Stimulated activated CD4-positive, alpha-beta T cell treated with anti-CD3 and anti-CD28 coated beads, TNF-alpha, amount 100 ng/mL, for 24 hours (primary cell): ENCODE measurements at regions not wholly inside any gene's neighbourhood (a gene's known extent, or its start where the extent isn't known, plus 50 kb on each side); places are given as distances from the start of the nearest gene placed in this dataset.
"Not testable (repeated sequence)": the region's sequence is repeated elsewhere in the genome, so short reads cannot be mapped to it uniquely, and the experiment has no call there.

Source experiments
- DNase-seq, 3 experiments: peaks; one replicate each; pipeline ENCODE4 v3.0.0-alpha.2; 2020; ENCODE audit warnings: low read depth in 3 of 3

DNA sequence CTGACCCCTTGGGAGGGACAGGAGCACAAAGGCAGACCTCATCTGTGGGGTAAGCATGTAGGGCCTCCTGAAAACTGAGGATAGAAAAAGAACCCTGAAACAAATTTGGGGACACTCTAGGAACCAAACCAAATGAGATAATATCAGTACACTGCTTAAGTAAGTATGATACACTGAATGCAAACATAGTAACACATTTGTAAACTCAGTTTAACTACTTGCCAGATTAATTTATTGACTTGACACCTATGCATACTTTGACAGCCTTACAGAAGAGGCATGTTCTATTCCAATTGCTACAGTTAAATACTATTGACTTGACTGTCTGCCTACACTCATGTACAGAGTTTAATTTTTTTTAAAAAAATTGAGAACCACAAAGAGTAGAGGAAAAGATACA, 1070.8 kb upstream of the SEMA6A start:
- no peak for DNase-seq

DNA sequence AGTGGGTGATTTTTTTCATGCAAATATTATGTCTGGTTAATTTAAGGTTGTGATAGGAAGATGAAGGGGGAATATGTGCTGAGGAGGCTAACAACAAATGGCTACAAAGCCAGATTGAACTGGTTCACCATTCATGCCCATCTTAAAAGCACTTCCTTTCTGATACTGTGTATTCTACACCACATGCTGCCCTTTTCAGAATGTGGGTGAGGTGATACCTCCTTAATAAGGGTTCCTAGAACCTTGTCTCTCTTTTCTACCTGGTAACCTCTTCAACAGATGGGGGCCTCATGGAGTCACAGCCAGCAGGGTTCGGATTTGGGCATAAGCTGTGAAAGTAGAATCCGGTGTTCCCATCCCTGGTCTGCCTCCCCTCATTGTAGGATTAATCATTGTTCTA, 1064.0 kb upstream of the SEMA6A start:
- no peak for DNase-seq

- DNase-seq, result no peak
Observed at GRCh38 chr5:117633093-117633492, 1058.5 kb upstream of the SEMA6A start.

- no peak for DNase-seq
Observed at GRCh38 chr5:117624201-117624600, 1049.6 kb upstream of the SEMA6A start.

GRCh38 chr5:117623042-117623805, 1048.6 kb upstream of the SEMA6A start:
- no peak for DNase-seq

DNA sequence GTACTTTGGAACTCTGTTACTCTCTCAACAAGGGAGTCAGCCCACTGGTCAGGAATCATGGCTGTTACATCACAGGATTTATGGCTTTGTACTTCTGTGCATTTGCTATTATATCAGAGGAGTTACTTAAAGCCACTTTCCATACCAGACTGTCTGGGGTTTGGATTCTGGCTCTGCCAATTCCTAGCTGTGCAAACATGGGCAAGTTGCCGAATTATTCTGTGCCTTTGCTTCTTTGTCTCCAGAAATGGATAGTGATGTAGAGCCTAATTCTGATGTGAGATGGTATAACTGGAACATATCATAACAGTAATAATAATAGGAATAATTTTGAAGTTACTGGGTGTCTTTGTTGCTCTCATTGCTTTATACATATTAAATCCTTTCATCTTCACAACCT, 1047.3 kb upstream of the SEMA6A start:
- DNase-seq, result no peak

GRCh38 chr5:117615226-117615625, 1040.6 kb upstream of the SEMA6A start:
- no peak for DNase-seq

DNA sequence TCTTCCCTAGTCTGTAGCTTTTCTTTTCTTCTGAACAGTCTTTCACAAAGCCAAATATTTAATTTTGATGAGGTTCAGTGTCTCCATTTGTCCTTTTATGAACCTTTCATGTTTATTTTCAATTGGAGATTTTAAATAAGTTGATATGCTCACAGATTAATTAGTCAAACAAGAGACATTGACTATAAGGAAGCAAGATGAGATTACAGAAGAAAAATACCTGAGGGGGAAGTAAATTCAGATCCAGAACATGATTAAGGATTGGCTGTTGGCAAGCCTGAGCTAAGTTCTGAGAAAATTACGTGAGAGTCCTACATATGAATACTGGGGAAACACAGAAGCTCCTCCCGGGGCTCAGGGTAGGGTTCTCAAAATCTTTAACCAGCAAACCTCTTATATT, 1039.8 kb upstream of the SEMA6A start:
- DNase-seq, result no peak

DNA sequence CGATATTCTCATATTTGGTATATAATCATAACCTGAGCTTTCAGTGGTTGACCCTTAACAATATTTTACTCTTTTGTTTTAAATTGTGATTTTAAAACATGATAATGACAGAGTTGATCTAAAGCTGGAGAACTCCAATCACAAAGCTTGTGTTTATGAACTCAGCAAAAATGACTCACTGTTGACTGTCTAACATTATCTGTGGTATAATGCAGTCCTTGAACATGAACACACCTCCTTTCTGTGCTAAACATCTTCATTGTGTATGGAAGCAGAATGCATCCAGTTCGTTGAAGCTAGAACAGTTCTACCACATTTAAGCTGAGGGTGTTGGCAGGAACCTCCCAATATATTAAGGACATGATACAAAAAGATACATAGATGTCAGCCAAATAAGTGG, 1030.2 kb upstream of the SEMA6A start:
- no peak for DNase-seq

- DNase-seq, result not testable (repeated sequence)
Observed at GRCh38 chr5:117599811-117600210, 1025.2 kb upstream of the SEMA6A start.

GRCh38 chr5:117594166-117594565, 1019.5 kb upstream of the SEMA6A start:
- no peak for DNase-seq

DNA sequence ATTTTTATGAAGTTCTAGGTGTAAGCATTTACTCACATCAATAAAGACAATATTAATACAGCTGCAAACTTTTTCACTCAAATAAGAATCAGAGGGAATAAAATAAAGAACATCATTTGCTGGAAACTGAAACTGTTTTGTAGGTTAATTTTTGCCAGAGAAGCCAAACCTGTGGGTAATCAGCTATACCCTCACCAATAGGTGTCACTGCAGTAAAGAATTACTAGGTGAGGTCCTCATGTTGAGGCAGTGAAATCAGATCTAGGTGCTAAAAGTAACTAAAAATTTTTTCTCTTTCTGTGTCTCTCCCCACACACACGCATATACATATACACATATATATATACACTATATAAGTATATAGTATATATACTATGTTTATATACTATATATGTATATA, 1016.3 kb upstream of the SEMA6A start:
- no peak for DNase-seq

DNA sequence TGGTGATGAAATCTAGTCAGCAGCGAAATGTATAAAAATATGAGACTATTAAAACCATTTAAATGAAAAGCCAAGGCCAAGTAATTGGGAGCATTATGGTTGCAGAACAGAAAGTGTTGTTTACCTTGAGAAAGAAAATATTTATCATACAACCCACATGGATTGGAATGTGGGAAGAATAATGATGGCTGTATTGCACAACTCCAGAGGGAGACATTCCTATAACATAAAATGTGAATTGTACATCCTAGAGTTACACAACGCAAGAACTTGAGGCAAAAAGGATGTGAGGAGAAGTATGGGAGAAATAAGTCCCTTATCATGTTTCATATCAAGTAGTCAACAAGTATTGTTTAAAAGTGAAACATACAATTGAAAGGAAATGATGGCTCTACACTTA, 1014.0 kb upstream of the SEMA6A start:
- DNase-seq, result no peak

DNA sequence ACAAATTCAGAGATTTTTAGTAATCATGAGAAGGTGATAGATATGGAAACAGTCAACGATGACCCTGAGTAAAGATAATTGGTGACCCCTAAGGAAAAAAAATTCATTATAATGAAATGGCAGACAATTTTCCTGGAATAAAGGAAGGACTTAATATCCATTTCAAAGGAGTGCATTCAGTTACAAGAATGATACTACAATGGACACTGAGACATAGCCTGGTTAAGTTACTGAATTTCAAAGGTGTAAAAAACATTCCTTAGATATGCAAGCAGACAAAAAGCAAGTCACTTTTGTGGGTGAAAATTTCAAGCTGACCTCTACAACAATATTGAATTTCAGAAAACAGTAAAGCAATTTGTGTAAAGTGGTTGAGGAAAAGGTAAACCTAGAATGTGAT, 1012.5 kb upstream of the SEMA6A start:
- DNase-seq, result no peak

GRCh38 chr5:117568622-117569021, 994.0 kb upstream of the SEMA6A start:
- no peak for DNase-seq

DNA sequence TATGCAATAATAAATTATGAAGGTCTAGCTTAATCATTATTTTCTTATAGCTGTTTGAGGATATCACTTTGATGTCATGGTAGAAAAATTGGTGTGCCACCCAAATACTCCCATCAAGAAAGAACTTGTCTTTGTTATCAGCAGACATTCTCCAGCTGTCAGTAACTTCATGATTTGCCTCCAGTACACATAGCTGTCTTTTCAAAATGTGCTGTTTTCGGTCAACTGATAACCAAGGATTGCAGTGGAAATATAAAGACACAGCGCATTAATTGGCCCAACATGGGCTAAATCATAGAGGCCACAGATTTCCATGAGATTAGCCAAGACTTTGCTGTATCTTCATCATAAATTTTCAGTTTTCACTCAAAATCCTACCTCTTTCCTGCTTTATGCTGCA, 993.5 kb upstream of the SEMA6A start:
- no peak for DNase-seq

DNA sequence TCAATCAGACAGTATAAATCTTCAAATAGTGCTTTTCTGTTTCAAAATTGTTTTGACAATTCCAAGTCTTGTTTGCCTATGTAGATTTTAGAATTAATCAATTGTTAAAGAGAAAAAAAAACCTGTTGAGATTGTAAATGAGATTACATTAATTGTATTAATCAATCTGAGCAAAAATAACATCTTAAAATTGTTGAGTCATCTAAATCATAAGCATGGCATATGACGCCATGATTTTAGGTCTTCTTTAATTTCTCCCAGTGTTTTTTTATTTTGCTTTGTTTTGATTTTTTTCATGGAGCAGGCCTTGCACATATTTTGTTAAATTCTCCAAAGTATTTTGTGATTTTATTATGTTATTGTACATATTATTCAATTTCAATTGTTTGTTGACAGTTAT, 988.0 kb upstream of the SEMA6A start:
- no peak for DNase-seq

DNA sequence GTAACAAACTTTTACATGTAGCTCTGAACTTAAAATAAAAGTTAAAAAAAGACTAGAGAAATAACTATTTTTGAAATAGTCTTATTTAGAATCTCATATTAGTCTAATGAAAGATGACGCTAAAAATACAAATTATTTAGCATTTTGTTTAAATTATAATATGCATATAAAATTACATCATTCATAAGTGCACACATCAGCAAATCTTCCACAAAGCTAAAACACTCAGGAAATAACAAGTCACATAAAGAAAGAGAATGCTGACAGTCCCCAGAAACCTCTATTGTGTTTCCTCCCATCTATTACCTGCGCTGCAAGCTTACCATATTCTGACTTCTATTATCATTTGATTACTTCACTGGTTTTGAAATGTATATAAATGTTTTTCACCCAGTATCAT, 986.9 kb upstream of the SEMA6A start:
- no peak for DNase-seq

- DNase-seq, result no peak
Observed at GRCh38 chr5:117559005-117559844, 984.6 kb upstream of the SEMA6A start.

DNA sequence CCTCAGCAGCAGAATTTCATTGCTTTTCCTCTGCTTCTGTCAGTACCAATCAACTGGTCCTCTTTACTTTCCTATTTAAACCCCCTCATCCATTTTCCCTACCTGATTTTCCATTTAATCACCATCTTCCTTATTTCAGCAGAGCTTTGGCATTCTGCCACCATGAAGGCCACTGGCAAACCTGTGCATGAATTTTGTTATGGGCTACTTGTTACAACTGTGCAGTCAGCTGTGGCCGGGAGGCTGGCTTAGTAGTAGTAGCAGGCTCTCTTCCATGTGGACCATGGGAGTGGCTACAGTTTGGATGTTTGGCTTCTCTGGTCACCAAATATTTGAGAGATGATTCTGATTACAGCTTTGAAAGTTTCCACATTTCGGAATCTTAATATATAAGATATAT, 976.6 kb upstream of the SEMA6A start:
- no peak for DNase-seq

DNA sequence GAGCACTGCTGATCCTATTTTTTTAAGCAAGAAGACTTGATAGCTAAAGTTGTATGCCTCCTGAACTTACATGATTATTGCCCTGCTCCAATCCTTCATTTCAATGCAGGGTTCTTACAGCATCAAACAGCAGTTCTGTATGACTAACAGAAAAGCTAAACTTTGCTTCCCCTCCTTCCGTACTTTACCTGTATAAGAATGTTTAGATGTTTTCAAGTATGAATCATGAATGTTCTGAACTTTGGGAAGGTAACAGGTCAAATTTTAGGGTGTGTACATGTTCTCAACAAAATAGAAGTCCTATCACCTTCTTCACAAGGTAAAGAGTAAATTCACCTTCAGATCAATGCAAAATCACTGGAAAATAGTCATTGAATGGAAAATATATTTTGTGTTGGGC, 972.6 kb upstream of the SEMA6A start:
- no peak for DNase-seq

DNA sequence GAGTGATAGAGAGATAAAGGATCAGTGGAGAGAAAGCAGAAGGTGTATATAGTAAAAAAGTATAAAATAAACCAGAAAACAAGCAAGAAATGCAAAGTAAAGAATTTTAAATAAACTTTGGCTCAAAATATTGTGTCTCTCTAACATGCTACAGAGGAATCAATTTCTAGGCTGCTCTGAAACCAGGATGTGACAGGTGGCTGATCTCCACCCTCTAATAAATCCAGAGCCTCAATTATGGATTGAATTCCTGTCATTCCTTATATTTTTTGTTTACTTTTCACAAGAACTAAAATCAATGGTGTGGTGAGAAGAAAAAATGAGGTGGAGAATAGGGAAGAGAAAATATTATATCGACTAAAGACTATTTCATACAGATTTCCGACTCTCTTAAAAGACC, 965.1 kb upstream of the SEMA6A start:
- DNase-seq, result no peak

GRCh38 chr5:117533792-117534191, 959.2 kb upstream of the SEMA6A start:
- DNase-seq, result no peak
